ENCODE measurements at regions not wholly inside any gene's neighbourhood (a gene's known extent, or its start where the extent isn't known, plus 50 kb on each side); places are given as distances from the start of the nearest gene placed in this dataset.

DNA sequence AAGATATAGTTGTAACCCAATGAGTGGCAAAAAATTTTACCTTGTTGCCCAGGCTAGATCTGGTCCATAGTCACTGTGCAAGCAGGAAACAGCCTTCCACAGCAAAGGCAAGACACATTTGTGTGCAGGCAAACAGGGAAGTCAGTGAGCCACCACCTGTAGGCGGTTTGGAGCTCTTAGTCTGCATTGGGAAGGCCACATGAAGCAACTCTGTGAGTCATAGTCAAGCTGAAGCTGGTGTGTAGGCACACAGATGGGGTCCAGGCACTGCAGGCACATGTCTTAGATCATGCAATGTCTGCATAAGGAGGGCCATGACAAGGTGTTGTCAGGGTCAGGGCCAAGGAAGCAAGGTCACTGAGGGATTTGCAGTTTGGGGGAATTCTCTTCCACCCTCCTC, 543.2 kb upstream of the EPHA7 start:
- DNase-seq (ENCODE audit: low spot score in 2 of 2, unreplicated experiment in 2 of 2), result no peak
- Mint-ChIP-seq H3K4me1 (no peaks in the 10 kb centered on the region), H3K27ac (no peak overlapping the region), H3K4me3 (no peak overlapping the region), H3K27me3 (ENCODE audit: low read depth) (no peaks in the 10 kb centered on the region), H3K36me3 (no peaks in the 10 kb centered on the region), H3K9me3 (no peaks in the 10 kb centered on the region)
- TF ChIP-seq, protein P1, sequence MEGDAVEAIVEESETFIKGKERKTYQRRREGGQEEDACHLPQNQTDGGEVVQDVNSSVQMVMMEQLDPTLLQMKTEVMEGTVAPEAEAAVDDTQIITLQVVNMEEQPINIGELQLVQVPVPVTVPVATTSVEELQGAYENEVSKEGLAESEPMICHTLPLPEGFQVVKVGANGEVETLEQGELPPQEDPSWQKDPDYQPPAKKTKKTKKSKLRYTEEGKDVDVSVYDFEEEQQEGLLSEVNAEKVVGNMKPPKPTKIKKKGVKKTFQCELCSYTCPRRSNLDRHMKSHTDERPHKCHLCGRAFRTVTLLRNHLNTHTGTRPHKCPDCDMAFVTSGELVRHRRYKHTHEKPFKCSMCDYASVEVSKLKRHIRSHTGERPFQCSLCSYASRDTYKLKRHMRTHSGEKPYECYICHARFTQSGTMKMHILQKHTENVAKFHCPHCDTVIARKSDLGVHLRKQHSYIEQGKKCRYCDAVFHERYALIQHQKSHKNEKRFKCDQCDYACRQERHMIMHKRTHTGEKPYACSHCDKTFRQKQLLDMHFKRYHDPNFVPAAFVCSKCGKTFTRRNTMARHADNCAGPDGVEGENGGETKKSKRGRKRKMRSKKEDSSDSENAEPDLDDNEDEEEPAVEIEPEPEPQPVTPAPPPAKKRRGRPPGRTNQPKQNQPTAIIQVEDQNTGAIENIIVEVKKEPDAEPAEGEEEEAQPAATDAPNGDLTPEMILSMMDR (IDR thresholded peaks at IDR 0.05; ENCODE audit: unreplicated experiment), result no peak

GRCh38 chr6:93954584-93954983, 535.2 kb upstream of the EPHA7 start:
- no peaks in the 10 kb centered on the region for H3K9me3 Mint-ChIP-seq
- TF ChIP-seq, protein P1 (IDR thresholded peaks at IDR 0.05; ENCODE audit: unreplicated experiment), result no peak
- DNase-seq (ENCODE audit: low spot score in 2 of 2, unreplicated experiment in 2 of 2), result no peak
- no peak overlapping the region for H3K4me3 Mint-ChIP-seq
- H3K4me1 Mint-ChIP-seq, result no peaks in the 10 kb centered on the region
- H3K27ac Mint-ChIP-seq, result no peak overlapping the region
- H3K36me3 Mint-ChIP-seq, result no peaks in the 10 kb centered on the region
- H3K27me3 Mint-ChIP-seq (ENCODE audit: low read depth), result no peaks in the 10 kb centered on the region

DNA sequence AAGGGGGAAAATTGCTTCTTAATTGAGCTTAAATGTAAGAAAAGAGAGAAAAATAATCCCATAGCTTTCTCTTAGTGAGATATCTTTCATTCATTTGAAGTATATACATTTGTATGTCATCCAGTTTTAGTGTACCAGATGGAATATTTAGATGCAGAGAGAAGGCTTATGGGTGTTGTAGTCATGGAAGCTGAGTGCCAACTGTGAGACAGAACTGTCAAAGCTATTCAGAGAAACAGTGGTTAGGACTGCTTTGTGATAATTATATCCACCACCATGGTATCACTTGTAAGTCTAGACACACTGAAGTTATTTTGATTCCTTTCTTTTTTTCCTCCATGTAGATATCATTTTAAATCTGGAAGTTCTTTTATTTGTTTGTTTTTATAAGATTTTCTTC, 524.3 kb upstream of the EPHA7 start:
- TF ChIP-seq, protein P1 (IDR thresholded peaks at IDR 0.05; ENCODE audit: unreplicated experiment), result no peak
- Mint-ChIP-seq H3K4me1 (no peaks in the 10 kb centered on the region), H3K4me3 (no peak overlapping the region), H3K27ac (no peak overlapping the region), H3K27me3 (ENCODE audit: low read depth) (no peaks in the 10 kb centered on the region), H3K36me3 (no peaks in the 10 kb centered on the region), H3K9me3 (peaks cover 5% of the 10 kb centered on the region)
- no peak for DNase-seq (ENCODE audit: low spot score in 2 of 2, unreplicated experiment in 2 of 2)

DNA sequence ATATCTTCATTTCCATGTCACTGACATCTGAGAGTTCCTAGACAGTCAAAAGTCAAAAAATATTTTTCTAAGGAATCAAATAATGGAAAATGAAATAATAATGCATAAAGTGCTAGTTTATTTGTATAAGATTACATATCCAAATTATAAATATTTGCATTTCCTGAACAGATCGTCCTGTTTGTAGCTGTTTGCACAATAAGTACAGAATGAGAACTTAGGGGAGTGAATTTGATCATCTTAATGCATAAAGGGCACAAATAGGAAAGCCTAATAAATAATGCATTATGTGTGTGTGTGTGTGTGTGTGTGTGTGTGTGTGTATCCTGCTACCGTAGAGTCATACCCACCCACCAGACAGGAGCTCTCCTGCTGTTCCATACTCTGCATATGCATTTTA, 521.0 kb upstream of the EPHA7 start:
- no peak overlapping the region for H3K27ac Mint-ChIP-seq
- no peak overlapping the region for H3K4me3 Mint-ChIP-seq
- H3K4me1 Mint-ChIP-seq, result no peaks in the 10 kb centered on the region
- no peaks in the 10 kb centered on the region for H3K9me3 Mint-ChIP-seq
- no peaks in the 10 kb centered on the region for H3K27me3 Mint-ChIP-seq (ENCODE audit: low read depth)
- no peaks in the 10 kb centered on the region for H3K36me3 Mint-ChIP-seq
- no peak for DNase-seq (ENCODE audit: low spot score in 2 of 2, unreplicated experiment in 2 of 2)
- TF ChIP-seq, protein P1 (IDR thresholded peaks at IDR 0.05; ENCODE audit: unreplicated experiment), result no peak

DNA sequence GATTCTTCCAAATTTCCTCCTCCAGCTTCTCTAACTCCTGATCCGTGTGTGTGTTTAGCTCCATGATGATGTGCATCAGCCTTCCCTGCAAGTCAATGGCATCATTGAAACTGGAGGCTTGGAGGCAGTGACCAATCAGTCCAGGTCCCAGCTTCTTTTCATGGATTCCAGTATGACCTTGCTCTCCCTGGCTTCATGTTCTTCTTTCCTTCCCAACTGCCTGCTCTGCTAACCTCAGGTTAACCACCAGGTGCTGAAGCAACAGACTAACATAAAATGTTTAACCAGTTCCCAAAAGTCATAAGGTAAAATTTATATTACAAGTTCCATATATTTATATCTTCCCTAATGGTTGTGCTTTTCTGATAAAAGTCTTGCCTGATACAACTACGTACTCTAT, 512.8 kb upstream of the EPHA7 start:
- H3K9me3 Mint-ChIP-seq, result no peaks in the 10 kb centered on the region
- H3K4me1 Mint-ChIP-seq, result peaks cover 8% of the 10 kb centered on the region
- H3K4me3 Mint-ChIP-seq, result no peak overlapping the region
- H3K27me3 Mint-ChIP-seq (ENCODE audit: low read depth), result no peaks in the 10 kb centered on the region
- DNase-seq (ENCODE audit: low spot score in 2 of 2, unreplicated experiment in 2 of 2), result no peak
- TF ChIP-seq, protein P1 (IDR thresholded peaks at IDR 0.05; ENCODE audit: unreplicated experiment), result no peak
- H3K27ac Mint-ChIP-seq, result no peak overlapping the region
- no peaks in the 10 kb centered on the region for H3K36me3 Mint-ChIP-seq

- H3K27me3 Mint-ChIP-seq (ENCODE audit: low read depth), result no peaks in the 10 kb centered on the region
- no peak overlapping the region for H3K27ac Mint-ChIP-seq
- no peak overlapping the region for H3K4me3 Mint-ChIP-seq
- TF ChIP-seq, protein P1 (IDR thresholded peaks at IDR 0.05; ENCODE audit: unreplicated experiment), result no peak
- no peaks in the 10 kb centered on the region for H3K36me3 Mint-ChIP-seq
- H3K9me3 Mint-ChIP-seq, result no peaks in the 10 kb centered on the region
- DNase-seq (ENCODE audit: low spot score in 2 of 2, unreplicated experiment in 2 of 2), result no peak
- H3K4me1 Mint-ChIP-seq, result peaks cover 9% of the 10 kb centered on the region
Measured at GRCh38 chr6:93927731-93928130, 508.4 kb upstream of the EPHA7 start.
